Omental fat pad (tissue), 3 donors: ENCODE measurements at regions not wholly inside any gene's neighbourhood (a gene's known extent, or its start where the extent isn't known, plus 50 kb on each side); places are given as distances from the start of the nearest gene placed in this dataset.

Source experiments
- ATAC-seq: fragments of 150-250 bp; one replicate; pipeline ENCODE4 v1.9.1; 2016; ENCODE audit warnings: mild to moderate bottlenecking, moderate library complexity; ENCODE audit not compliant: low FRiP score
- DNase-seq: peaks from one replicate; pipeline ENCODE4 v3.0.0-alpha.2; 2019; ENCODE audit warnings: low spot score
- TF ChIP-seq, protein P1 (sequence below), 3 donors: fragments of 450-650 bp; IDR thresholded peaks; one replicate each; pipeline ENCODE4 v1.5.1; 2016 to 2017; ENCODE audit warnings: antibody characterized with exemption in 3 of 3, mild to moderate bottlenecking in 3 of 3, moderate library complexity in 2 of 3

DNA sequence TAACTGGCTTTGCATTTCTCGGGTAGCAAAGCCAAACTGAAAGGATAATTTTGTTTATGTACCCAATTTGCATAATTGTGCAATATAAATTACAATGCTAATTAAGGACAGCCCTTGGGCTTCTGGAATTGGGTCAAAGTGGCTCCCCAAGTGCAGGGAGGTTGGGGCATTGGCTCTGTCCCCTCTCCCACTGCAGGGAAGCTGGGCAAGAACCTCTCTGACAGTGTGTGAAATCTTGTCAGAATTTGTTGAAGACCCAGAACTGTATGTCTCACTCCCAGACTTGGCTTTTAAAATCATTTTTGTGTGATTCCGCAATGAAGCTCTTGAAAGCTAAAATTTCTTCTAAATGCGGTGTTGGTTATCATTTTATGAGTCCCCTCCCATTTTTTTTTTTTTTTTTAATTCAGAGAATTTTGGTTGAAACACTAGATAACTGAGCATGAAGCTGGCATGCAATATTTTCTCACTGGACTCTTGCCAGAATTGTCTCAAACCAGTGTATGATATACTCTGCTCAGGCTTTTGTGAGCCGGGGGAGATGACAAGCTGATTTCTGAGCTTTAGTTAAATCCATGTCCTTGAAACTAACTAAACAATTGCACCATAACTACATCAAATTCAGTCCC is 878.9 kb upstream of the CXADR start:
- DNase-seq (no peak), ATAC-seq (peak; percentile 80)
- TF ChIP-seq, protein P1, sequence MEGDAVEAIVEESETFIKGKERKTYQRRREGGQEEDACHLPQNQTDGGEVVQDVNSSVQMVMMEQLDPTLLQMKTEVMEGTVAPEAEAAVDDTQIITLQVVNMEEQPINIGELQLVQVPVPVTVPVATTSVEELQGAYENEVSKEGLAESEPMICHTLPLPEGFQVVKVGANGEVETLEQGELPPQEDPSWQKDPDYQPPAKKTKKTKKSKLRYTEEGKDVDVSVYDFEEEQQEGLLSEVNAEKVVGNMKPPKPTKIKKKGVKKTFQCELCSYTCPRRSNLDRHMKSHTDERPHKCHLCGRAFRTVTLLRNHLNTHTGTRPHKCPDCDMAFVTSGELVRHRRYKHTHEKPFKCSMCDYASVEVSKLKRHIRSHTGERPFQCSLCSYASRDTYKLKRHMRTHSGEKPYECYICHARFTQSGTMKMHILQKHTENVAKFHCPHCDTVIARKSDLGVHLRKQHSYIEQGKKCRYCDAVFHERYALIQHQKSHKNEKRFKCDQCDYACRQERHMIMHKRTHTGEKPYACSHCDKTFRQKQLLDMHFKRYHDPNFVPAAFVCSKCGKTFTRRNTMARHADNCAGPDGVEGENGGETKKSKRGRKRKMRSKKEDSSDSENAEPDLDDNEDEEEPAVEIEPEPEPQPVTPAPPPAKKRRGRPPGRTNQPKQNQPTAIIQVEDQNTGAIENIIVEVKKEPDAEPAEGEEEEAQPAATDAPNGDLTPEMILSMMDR (IDR thresholded peaks at IDR 0.05), result no peak

DNA sequence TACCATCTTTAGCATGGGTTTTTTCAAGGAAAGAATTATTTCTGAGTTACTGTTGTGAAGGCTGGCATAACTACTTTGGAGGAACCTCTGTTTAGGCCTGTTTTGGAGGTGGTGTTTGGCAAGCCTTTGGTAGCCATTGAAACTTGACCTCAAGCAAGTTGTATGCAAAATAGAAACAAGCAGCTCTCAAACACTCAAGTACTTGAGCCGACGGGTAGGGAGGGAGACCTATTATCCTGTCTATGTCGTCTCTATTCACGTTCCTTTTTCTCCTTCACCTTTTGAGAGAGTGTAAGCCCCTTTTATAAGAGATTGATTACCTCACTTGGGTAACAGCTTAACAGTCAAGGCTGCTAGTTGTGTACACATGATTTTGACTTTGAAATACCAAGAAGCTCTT is 878.3 kb upstream of the CXADR start:
- no peak for DNase-seq
- TF ChIP-seq, protein P1 (IDR thresholded peaks at IDR 0.05), result no peak
- no peak for ATAC-seq

DNA sequence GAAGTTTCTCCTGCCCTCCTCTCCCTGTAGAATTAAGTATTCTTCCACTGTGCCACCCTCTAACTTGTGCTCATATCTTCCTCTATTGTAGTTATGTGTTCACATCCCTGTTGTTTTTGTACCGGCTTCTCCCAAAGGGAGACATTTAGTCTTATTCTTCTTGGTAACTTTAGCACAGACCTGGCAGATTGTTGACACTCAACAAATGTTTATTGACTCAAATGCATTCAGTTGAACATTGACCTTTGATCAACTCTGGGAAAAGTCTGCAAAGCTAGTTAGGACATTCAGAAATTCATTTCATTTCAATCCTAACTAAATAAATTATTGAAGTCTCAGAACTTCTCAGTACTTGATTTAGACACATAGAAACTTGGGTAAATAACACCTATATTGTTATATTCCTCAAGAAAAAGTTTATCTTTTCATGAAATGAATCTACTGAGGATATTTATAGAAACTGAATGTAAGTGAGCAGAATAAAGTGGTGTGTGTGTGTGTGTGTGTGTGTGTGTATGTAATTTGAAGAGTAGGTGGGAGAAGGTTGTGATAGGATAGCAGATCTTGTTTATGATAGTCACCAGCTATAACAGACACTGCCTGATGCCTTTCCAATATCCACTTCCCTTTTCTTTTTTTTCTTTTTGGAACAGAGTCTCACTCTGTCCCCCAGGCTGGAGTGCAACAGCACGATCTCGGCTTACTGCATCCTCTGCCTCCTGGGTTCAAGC is 872.4 kb upstream of the CXADR start:
- TF ChIP-seq, protein P1 (IDR thresholded peaks at IDR 0.05), result no peak
- DNase-seq (no peak), ATAC-seq (no peak)

DNA sequence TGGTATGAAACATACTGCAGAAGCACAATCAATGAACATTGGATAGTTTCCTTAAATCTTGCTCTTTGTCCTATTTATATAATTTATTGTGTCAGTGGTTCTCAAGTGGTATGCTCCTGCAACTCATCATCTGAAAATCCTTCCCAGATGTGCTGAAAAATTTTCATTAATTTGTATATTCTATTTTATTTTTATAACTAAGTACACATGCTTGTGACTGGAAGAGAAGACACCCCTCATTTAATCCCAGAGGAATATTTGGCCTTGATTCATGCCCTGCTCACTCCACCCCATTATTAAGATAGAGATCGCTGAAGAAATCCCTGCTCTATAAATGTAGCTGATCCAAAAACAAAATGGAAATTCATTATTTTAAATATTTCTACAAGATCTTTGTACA is 870.5 kb upstream of the CXADR start:
- ATAC-seq, result no peak
- TF ChIP-seq, protein P1 (IDR thresholded peaks at IDR 0.05), result no peak
- DNase-seq, result no peak

DNA sequence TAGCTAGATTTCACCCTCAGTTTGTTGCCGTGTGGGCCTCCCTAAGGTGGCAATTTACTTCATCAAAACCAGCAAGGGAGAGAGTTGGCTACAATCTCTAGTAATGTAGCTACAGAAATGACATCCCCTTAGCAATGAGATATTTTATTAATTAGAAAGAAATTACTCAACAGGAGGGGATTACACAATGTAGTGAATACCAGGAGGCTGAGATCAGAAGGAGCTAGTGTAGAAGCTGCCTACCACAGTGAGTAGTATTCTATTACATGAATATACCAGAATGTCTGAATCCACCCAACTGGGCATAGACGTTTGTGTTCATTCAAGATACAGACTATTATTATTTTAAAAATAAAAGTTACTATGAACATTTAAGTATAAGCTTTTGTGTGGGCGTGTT is 868.2 kb upstream of the CXADR start:
- ATAC-seq (no peak), DNase-seq (no peak)
- TF ChIP-seq, protein P1 (IDR thresholded peaks at IDR 0.05), result no peak

DNA sequence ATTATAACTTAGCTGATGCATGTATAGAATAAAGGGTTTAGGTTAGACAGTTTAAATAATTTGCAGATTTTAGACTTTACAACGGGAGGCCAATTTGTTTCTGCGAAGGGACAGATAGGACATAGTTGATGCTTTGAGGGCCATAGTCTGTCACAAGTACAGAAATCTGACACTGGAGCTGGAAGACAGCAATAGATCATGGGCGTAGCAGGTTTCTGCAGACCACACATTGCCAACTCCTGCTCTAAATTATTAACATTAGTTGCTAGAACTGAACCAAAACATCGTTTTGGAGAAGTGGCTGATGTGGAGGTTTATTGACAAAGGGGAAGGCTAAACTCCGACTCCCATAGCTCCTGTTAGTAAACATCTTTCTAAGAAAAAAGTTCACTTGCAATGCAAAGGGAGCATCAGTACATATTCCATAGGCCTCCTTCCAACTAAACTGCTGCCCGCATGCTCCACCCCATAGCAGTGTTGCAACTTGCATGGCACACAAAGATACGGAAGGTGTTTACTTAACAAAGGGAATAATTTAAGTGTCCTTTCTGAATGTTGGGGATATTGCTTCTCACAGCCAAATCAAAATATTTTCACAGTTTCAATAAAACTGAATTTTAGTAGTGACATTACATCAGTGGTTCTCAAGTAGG is 862.0 kb upstream of the CXADR start:
- TF ChIP-seq, protein P1 (IDR thresholded peaks at IDR 0.05), result no peak
- ATAC-seq (no peak), DNase-seq (no peak)
